ENCODE measurements at regions not wholly inside any gene's neighbourhood (a gene's known extent, or its start where the extent isn't known, plus 50 kb on each side); places are given as distances from the start of the nearest gene placed in this dataset.

GRCh38 chr15:94097552-94097951 lies 133.8 kb upstream of the MCTP2 start:
- no peak for DNase-seq (ENCODE audit: extremely low read depth in 1 of 4, low spot score in 3 of 4)
- no peak for ATAC-seq
- Histone ChIP-seq H3K9me3 (replicated peaks; ENCODE audit: control insufficient read depth, insufficient read depth, low read depth, low read length) (no peaks in the 10 kb centered on the region), H3K36me3 (ENCODE audit: control insufficient read depth, insufficient read depth, low read length) (no peaks in the 10 kb centered on the region), H3K79me2 (ENCODE audit: control insufficient read depth, insufficient read depth, low read length) (no peaks in the 10 kb centered on the region), H4K20me1 (replicated peaks; ENCODE audit: control insufficient read depth, insufficient read depth, low read length) (no peaks in the 10 kb centered on the region), H3K4me1 (replicated peaks in 1 of 2; ENCODE audit: control insufficient read depth in 2 of 2, insufficient read depth in 2 of 2, low read length in 2 of 2) (no peaks in the 10 kb centered on the region), H2AFZ (ENCODE audit: low read depth, low read length) (no peak overlapping the region), H3K27me3 (ENCODE audit: control insufficient read depth in 2 of 2, insufficient read depth in 2 of 2, low read length in 2 of 2) (no peaks in the 10 kb centered on the region), H3K4me2 (ENCODE audit: insufficient read depth, low read length) (no peak overlapping the region), H3K27ac (ENCODE audit: extremely low read depth, low read depth, low read length) (no peak overlapping the region), H3K4me3 (no peak overlapping the region), H3K9ac (ENCODE audit: insufficient read depth in 1 of 2, low read depth in 2 of 2, low read length in 2 of 2) (no peak overlapping the region), H3K9me1 (ENCODE audit: control insufficient read depth, insufficient read depth, low read length) (no peaks in the 10 kb centered on the region)
- WGBS (ENCODE audit: insufficient coverage, low coverage, missing lambda C conversion rate) = 1% methylated on average over 5 of the region's 6 CpGs
- in situ Hi-C loops (cut with MboI) (no loop called here), intact Hi-C loops (cut with micrococcal nuclease) (no loop called here)
- BruUV-seq (replicated peaks) = no TSS peak
- CTCF ChIA-PET (ENCODE audit: low intra/inter-chr PET ratio) = no interaction called here
- no peak for FAIRE-seq
- POLR2A ChIA-PET = no interaction called here
- TF ChIP-seq, protein P1, sequence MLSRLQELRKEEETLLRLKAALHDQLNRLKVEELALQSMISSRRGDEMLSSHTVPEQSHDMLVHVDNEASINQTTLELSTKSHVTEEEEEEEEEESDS (CRISPR knock-in tag; IDR thresholded peaks at IDR 0.05) = no peak
- no peak for TF ChIP-seq ZBTB43 (CRISPR knock-in tag; IDR thresholded peaks at IDR 0.05)
- no peak for TF ChIP-seq RB1 (IDR thresholded peaks at IDR 0.05; ENCODE audit: low read depth)
- TF ChIP-seq CHAMP1 (IDR thresholded peaks at IDR 0.05) = no peak
- no peak for TF ChIP-seq ZNF75A (CRISPR knock-in tag; IDR thresholded peaks at IDR 0.05)
- no peak for TF ChIP-seq MEF2A (IDR thresholded peaks at IDR 0.05; ENCODE audit: control insufficient read depth, low read depth, low read length)
- TF ChIP-seq MAFF (IDR thresholded peaks at IDR 0.05; ENCODE audit: low read length) = no peak
- no peak for TF ChIP-seq NR4A1 (CRISPR knock-in tag; IDR thresholded peaks at IDR 0.05)
- no peak for TF ChIP-seq NR4A1 (tag; IDR thresholded peaks at IDR 0.05)
- no peak for TF ChIP-seq ZC3H4 (CRISPR knock-in tag; IDR thresholded peaks at IDR 0.05; ENCODE audit: borderline replicate concordance)
- no peak for TF ChIP-seq TBL1XR1 (IDR thresholded peaks at IDR 0.05; ENCODE audit: low read length in 2 of 2)
- TF ChIP-seq ZNF408 (CRISPR knock-in tag; IDR thresholded peaks at IDR 0.05; ENCODE audit: low read depth) = no peak
- TF ChIP-seq HMG20B (CRISPR knock-in tag; IDR thresholded peaks at IDR 0.05) = no peak
- no peak for TF ChIP-seq MTF1 (CRISPR knock-in tag; IDR thresholded peaks at IDR 0.05; ENCODE audit: borderline replicate concordance)
- TF ChIP-seq, protein P2, sequence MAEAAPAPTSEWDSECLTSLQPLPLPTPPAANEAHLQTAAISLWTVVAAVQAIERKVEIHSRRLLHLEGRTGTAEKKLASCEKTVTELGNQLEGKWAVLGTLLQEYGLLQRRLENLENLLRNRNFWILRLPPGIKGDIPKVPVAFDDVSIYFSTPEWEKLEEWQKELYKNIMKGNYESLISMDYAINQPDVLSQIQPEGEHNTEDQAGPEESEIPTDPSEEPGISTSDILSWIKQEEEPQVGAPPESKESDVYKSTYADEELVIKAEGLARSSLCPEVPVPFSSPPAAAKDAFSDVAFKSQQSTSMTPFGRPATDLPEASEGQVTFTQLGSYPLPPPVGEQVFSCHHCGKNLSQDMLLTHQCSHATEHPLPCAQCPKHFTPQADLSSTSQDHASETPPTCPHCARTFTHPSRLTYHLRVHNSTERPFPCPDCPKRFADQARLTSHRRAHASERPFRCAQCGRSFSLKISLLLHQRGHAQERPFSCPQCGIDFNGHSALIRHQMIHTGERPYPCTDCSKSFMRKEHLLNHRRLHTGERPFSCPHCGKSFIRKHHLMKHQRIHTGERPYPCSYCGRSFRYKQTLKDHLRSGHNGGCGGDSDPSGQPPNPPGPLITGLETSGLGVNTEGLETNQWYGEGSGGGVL (CRISPR knock-in tag; IDR thresholded peaks at IDR 0.05) = no peak
- no peak for TF ChIP-seq ZNF134 (CRISPR knock-in tag; conservative IDR thresholded peaks at IDR 0.05)
- no peak for TF ChIP-seq SMAD2 (IDR thresholded peaks at IDR 0.05; ENCODE audit: low read depth, low read length)

Measured in K562 (cell line).